Neural crest cell (in vitro differentiated cells): ENCODE measurements at regions not wholly inside any gene's neighbourhood (a gene's known extent, or its start where the extent isn't known, plus 50 kb on each side); places are given as distances from the start of the nearest gene placed in this dataset.

ENCODE experiments used
- DNase-seq: peaks from one replicate; pipeline ENCODE4 v3.0.0; 2021; ENCODE audit warnings: low read depth, mixed read lengths, low spot score
- H3K27ac Mint-ChIP-seq: one replicate; pipeline ENCODE4 v1.8.0; 2021; ENCODE audit warnings: mild to moderate bottlenecking, mixed read lengths; ENCODE audit not compliant: unreplicated experiment
- H3K27me3 Mint-ChIP-seq: 2 replicates; pipeline ENCODE4 v1.8.0; 2021; ENCODE audit warnings: low read depth, mild to moderate bottlenecking, mixed read lengths
- H3K36me3 Mint-ChIP-seq: 2 replicates; pipeline ENCODE4 v1.8.0; 2021; ENCODE audit warnings: low read depth, mild to moderate bottlenecking, mixed read lengths
- H3K4me1 Mint-ChIP-seq: 2 replicates; pipeline ENCODE4 v1.8.0; 2021; ENCODE audit warnings: mixed read lengths
- H3K4me3 Mint-ChIP-seq: one replicate; pipeline ENCODE4 v1.8.0; 2021; ENCODE audit warnings: mild to moderate bottlenecking, mixed read lengths
- H3K9me3 Mint-ChIP-seq: 2 replicates; pipeline ENCODE4 v1.8.0; 2021; ENCODE audit warnings: mixed read lengths
- CTCF ChIP-seq: fragments of 200-600 bp; sonication (generic); conservative IDR thresholded peaks from 2 replicates; pipeline ENCODE4 v1.5.0; 2021; ENCODE audit warnings: antibody characterized with exemption, mild to moderate bottlenecking

GRCh38 chr9:115650768-115651167 lies 502.8 kb upstream of the PAPPA start:
- H3K27me3 Mint-ChIP-seq, result no peaks in the 10 kb centered on the region
- DNase-seq, result no peak
- no peak overlapping the region for H3K27ac Mint-ChIP-seq
- TF ChIP-seq CTCF, result no peak
- no peaks in the 10 kb centered on the region for H3K4me1 Mint-ChIP-seq
- no peak overlapping the region for H3K4me3 Mint-ChIP-seq
- no peaks in the 10 kb centered on the region for H3K36me3 Mint-ChIP-seq
- no peaks in the 10 kb centered on the region for H3K9me3 Mint-ChIP-seq

- no peaks in the 10 kb centered on the region for H3K4me1 Mint-ChIP-seq
- no peaks in the 10 kb centered on the region for H3K36me3 Mint-ChIP-seq
- no peak overlapping the region for H3K4me3 Mint-ChIP-seq
- no peak for DNase-seq
- no peaks in the 10 kb centered on the region for H3K9me3 Mint-ChIP-seq
- TF ChIP-seq CTCF, result no peak
- H3K27me3 Mint-ChIP-seq, result no peaks in the 10 kb centered on the region
- H3K27ac Mint-ChIP-seq, result no peak overlapping the region
Observed at GRCh38 chr9:115651461-115651860, 502.1 kb upstream of the PAPPA start.

- Mint-ChIP-seq H3K4me1 (no peaks in the 10 kb centered on the region), H3K36me3 (no peaks in the 10 kb centered on the region), H3K27ac (no peak overlapping the region), H3K27me3 (no peaks in the 10 kb centered on the region), H3K4me3 (no peak overlapping the region), H3K9me3 (no peaks in the 10 kb centered on the region)
- DNase-seq, result no peak
- no peak for TF ChIP-seq CTCF
Observed at GRCh38 chr9:115653171-115653606, 500.4 kb upstream of the PAPPA start.

- TF ChIP-seq CTCF, result no peak
- H3K27ac Mint-ChIP-seq, result no peak overlapping the region
- H3K4me1 Mint-ChIP-seq, result no peaks in the 10 kb centered on the region
- H3K9me3 Mint-ChIP-seq, result no peaks in the 10 kb centered on the region
- no peak overlapping the region for H3K4me3 Mint-ChIP-seq
- no peaks in the 10 kb centered on the region for H3K27me3 Mint-ChIP-seq
- DNase-seq, result no peak
- no peaks in the 10 kb centered on the region for H3K36me3 Mint-ChIP-seq
Observed at GRCh38 chr9:115657695-115658094, 495.9 kb upstream of the PAPPA start.

GRCh38 chr9:115665519-115665918 lies 488.1 kb upstream of the PAPPA start:
- Mint-ChIP-seq H3K27me3 (peaks cover 3% of the 10 kb centered on the region), H3K4me3 (no peak overlapping the region), H3K36me3 (no peaks in the 10 kb centered on the region), H3K4me1 (no peaks in the 10 kb centered on the region), H3K9me3 (no peaks in the 10 kb centered on the region), H3K27ac (no peak overlapping the region)
- TF ChIP-seq CTCF, result no peak
- no peak for DNase-seq

GRCh38 chr9:115668521-115668920 lies 485.1 kb upstream of the PAPPA start:
- no peaks in the 10 kb centered on the region for H3K36me3 Mint-ChIP-seq
- H3K27me3 Mint-ChIP-seq, result peaks cover 3% of the 10 kb centered on the region
- no peak for TF ChIP-seq CTCF
- DNase-seq, result no peak
- H3K9me3 Mint-ChIP-seq, result no peaks in the 10 kb centered on the region
- peaks cover 2% of the 10 kb centered on the region for H3K4me1 Mint-ChIP-seq
- H3K4me3 Mint-ChIP-seq, result no peak overlapping the region
- no peak overlapping the region for H3K27ac Mint-ChIP-seq
